Trophoblast cell (in vitro differentiated cells and primary cell): ENCODE measurements at regions not wholly inside any gene's neighbourhood (a gene's known extent, or its start where the extent isn't known, plus 50 kb on each side); places are given as distances from the start of the nearest gene placed in this dataset.

ENCODE experiments used
- DNase-seq, 2 donors: peaks; one replicate each; pipeline ENCODE4 v3.0.0-alpha.2; 2016
- H2AFZ ChIP-seq: 2 replicates; pipeline ENCODE4 v1.6.1; 2013; ENCODE audit warnings: low read length, moderate library complexity, mild to moderate bottlenecking; ENCODE audit not compliant: insufficient read depth, poor library complexity
- H2AK5ac ChIP-seq: 2 replicates; pipeline ENCODE4 v1.6.1; 2013; ENCODE audit warnings: mild to moderate bottlenecking, low read length
- H2BK120ac ChIP-seq: 2 replicates; pipeline ENCODE4 v1.6.1; 2013; ENCODE audit warnings: low read length, mild to moderate bottlenecking, moderate library complexity; ENCODE audit not compliant: insufficient read depth, poor library complexity
- H2BK12ac ChIP-seq: 2 replicates; pipeline ENCODE4 v1.6.1; 2013; ENCODE audit warnings: mild to moderate bottlenecking, low read length, moderate library complexity
- H2BK5ac ChIP-seq: 2 replicates; pipeline ENCODE4 v1.6.1; 2013; ENCODE audit warnings: low read length, low read depth, moderate library complexity, mild to moderate bottlenecking; ENCODE audit not compliant: poor library complexity
- H3K14ac ChIP-seq: 2 replicates; pipeline ENCODE4 v1.6.1; 2013; ENCODE audit warnings: mild to moderate bottlenecking, low read length
- H3K18ac ChIP-seq: 2 replicates; pipeline ENCODE4 v1.6.1; 2013; ENCODE audit warnings: mild to moderate bottlenecking, low read length
- H3K23ac ChIP-seq: 2 replicates; pipeline ENCODE4 v1.6.1; 2013; ENCODE audit warnings: low read length
- H3K27ac ChIP-seq: 2 replicates; pipeline ENCODE4 v1.5.1; 2013; ENCODE audit warnings: low read depth, mild to moderate bottlenecking, inconsistent platforms, low read length, moderate library complexity
- H3K27me3 ChIP-seq: 2 replicates; pipeline ENCODE4 v1.6.1; 2013; ENCODE audit warnings: inconsistent platforms, mild to moderate bottlenecking, low read length, moderate library complexity; ENCODE audit not compliant: insufficient read depth
- H3K36me3 ChIP-seq, 2 experiments: 1 replicate in 1 of 2; 2 replicates in 1 of 2; pipeline ENCODE4 v1.6.1; 2013; ENCODE audit warnings: low read length in 2 of 2, mild to moderate bottlenecking in 2 of 2, moderate library complexity in 1 of 2; ENCODE audit not compliant: insufficient read depth in 2 of 2, control insufficient read depth in 1 of 2
- H3K4ac ChIP-seq: 2 replicates; pipeline ENCODE4 v1.6.1; 2013; ENCODE audit warnings: low read depth, mild to moderate bottlenecking, low read length, moderate library complexity
- H3K4me1 ChIP-seq, 2 experiments: 1 replicate in 1 of 2; 2 replicates in 1 of 2; pipeline ENCODE4 v1.6.1; 2013; ENCODE audit warnings: low read length in 2 of 2, mild to moderate bottlenecking in 2 of 2, moderate library complexity in 1 of 2; ENCODE audit not compliant: insufficient read depth in 2 of 2, control insufficient read depth in 1 of 2
- H3K4me2 ChIP-seq: 2 replicates; pipeline ENCODE4 v1.6.1; 2013; ENCODE audit warnings: inconsistent platforms, mild to moderate bottlenecking, low read length, moderate library complexity
- H3K4me3 ChIP-seq: 2 replicates; pipeline ENCODE4 v1.5.1; 2013; ENCODE audit warnings: mild to moderate bottlenecking, low read depth, low read length, inconsistent platforms
- H3K79me1 ChIP-seq: one replicate; pipeline ENCODE4 v1.6.1; 2013; ENCODE audit warnings: low read length
- H3K79me2 ChIP-seq: 2 replicates; pipeline ENCODE4 v1.6.1; 2013; ENCODE audit warnings: low read length, mild to moderate bottlenecking; ENCODE audit not compliant: control insufficient read depth, insufficient read depth, poor library complexity
- H3K9ac ChIP-seq: 2 replicates; pipeline ENCODE4 v1.6.1; 2013; ENCODE audit warnings: mild to moderate bottlenecking, low read length
- H3K9me3 ChIP-seq: 2 replicates; pipeline ENCODE4 v1.6.1; 2013; ENCODE audit warnings: low read depth, mild to moderate bottlenecking, control low read depth, inconsistent platforms, low read length; ENCODE audit not compliant: insufficient read depth
- H4K12ac ChIP-seq: 2 replicates; pipeline ENCODE4 v1.6.1; 2013; ENCODE audit warnings: low read depth, mild to moderate bottlenecking, low read length, moderate library complexity
- H4K8ac ChIP-seq: 2 replicates; pipeline ENCODE4 v1.6.1; 2013; ENCODE audit warnings: low read depth, mild to moderate bottlenecking, low read length, moderate library complexity
- H4K91ac ChIP-seq: one replicate; pipeline ENCODE4 v1.6.1; 2013; ENCODE audit warnings: low read depth, mild to moderate bottlenecking, low read length, moderate library complexity
- WGBS: extraction: QIAGEN DNeasy Blood & Tissue Kit; methylation state at CpG from one replicate; pipeline ENCODE4 v1.1.7; 2013; ENCODE audit warnings: missing lambda C conversion rate; ENCODE audit not compliant: insufficient read length, insufficient coverage; ENCODE audit errors: extremely low coverage; 5-methylcytosine and 5-hydroxymethylcytosine counted together

GRCh38 chr10:108014902-108015177 is 850.3 kb upstream of the SORCS1 start:
- Histone ChIP-seq H2AK5ac (no peak overlapping the region), H3K36me3 (no peaks in the 10 kb centered on the region), H2BK12ac (no peak overlapping the region), H3K9me3 (no peaks in the 10 kb centered on the region), H3K9ac (no peak overlapping the region), H2BK5ac (no peak overlapping the region), H3K4me3 (no peak overlapping the region), H4K8ac (no peak overlapping the region), H3K27ac (no peak overlapping the region), H4K12ac (no peak overlapping the region), H3K14ac (no peak overlapping the region), H3K18ac (no peak overlapping the region), H3K23ac (no peak overlapping the region), H3K4me2 (no peak overlapping the region), H3K27me3 (no peaks in the 10 kb centered on the region), H3K79me1 (no peaks in the 10 kb centered on the region), H3K79me2 (no peaks in the 10 kb centered on the region), H2AFZ (no peak overlapping the region), H4K91ac (no peak overlapping the region), H3K4me1 (no peaks in the 10 kb centered on the region), H3K4ac (no peak overlapping the region), H2BK120ac (no peak overlapping the region)
- no CpG with 5 or more reads among the region's 1 CpG for WGBS
- no peak for DNase-seq

- H2BK5ac ChIP-seq: no peak overlapping the region
- no peak overlapping the region for H2BK120ac ChIP-seq
- no peaks in the 10 kb centered on the region for H3K36me3 ChIP-seq
- H3K27ac ChIP-seq: no peak overlapping the region
- H4K12ac ChIP-seq: no peak overlapping the region
- H2AFZ ChIP-seq: no peak overlapping the region
- DNase-seq: no peak
- H3K4me3 ChIP-seq: no peak overlapping the region
- no peaks in the 10 kb centered on the region for H3K4me1 ChIP-seq
- no peak overlapping the region for H3K18ac ChIP-seq
- H3K4me2 ChIP-seq: no peak overlapping the region
- no peak overlapping the region for H4K8ac ChIP-seq
- H3K4ac ChIP-seq: no peak overlapping the region
- H2BK12ac ChIP-seq: no peak overlapping the region
- H3K79me2 ChIP-seq: no peaks in the 10 kb centered on the region
- H2AK5ac ChIP-seq: no peak overlapping the region
- H3K9ac ChIP-seq: no peak overlapping the region
- H3K79me1 ChIP-seq: no peaks in the 10 kb centered on the region
- no peak overlapping the region for H3K23ac ChIP-seq
- H3K14ac ChIP-seq: no peak overlapping the region
- no peak overlapping the region for H4K91ac ChIP-seq
- WGBS: no CpG with 5 or more reads among the region's 4 CpGs
- H3K9me3 ChIP-seq: no peaks in the 10 kb centered on the region
- no peaks in the 10 kb centered on the region for H3K27me3 ChIP-seq
Observed at GRCh38 chr10:108014145-108014901, 849.8 kb upstream of the SORCS1 start.

DNA sequence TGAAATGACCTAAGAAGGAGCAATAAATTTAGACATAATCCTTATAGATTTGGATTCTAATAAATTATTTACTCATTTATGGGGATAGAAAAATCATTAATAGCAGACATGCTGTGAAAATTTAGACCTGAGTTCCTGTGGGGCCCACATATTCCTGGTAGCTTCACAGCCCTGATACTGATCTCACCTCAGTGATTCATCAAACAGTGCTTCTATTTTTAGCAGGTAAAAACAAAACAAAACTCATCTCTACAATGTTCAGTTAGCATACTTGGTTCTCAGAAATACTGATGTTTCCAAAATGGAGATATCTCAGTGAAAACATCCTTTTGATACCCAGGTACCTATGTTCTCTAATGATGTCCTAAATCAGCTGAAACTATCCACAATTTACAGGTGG is 841.1 kb upstream of the SORCS1 start:
- H2AFZ ChIP-seq: no peak overlapping the region
- no peak overlapping the region for H3K4ac ChIP-seq
- no peak overlapping the region for H2BK5ac ChIP-seq
- DNase-seq: no peak
- H3K4me3 ChIP-seq: no peak overlapping the region
- H4K91ac ChIP-seq: no peak overlapping the region
- H2BK12ac ChIP-seq: no peak overlapping the region
- no peaks in the 10 kb centered on the region for H3K36me3 ChIP-seq
- no peak overlapping the region for H3K27ac ChIP-seq
- H4K8ac ChIP-seq: no peak overlapping the region
- H3K4me2 ChIP-seq: no peak overlapping the region
- no peaks in the 10 kb centered on the region for H3K79me2 ChIP-seq
- no peak overlapping the region for H2BK120ac ChIP-seq
- H4K12ac ChIP-seq: no peak overlapping the region
- H3K18ac ChIP-seq: no peak overlapping the region
- H3K23ac ChIP-seq: no peak overlapping the region
- H3K4me1 ChIP-seq: no peaks in the 10 kb centered on the region
- H3K9ac ChIP-seq: no peak overlapping the region
- H3K14ac ChIP-seq: no peak overlapping the region
- H3K9me3 ChIP-seq: peaks cover 6% of the 10 kb centered on the region
- H3K79me1 ChIP-seq: no peaks in the 10 kb centered on the region
- no peaks in the 10 kb centered on the region for H3K27me3 ChIP-seq
- H2AK5ac ChIP-seq: no peak overlapping the region

GRCh38 chr10:108003576-108003975 is 839.1 kb upstream of the SORCS1 start:
- H2BK12ac ChIP-seq: no peak overlapping the region
- no peak overlapping the region for H4K12ac ChIP-seq
- no peak overlapping the region for H2BK120ac ChIP-seq
- H3K4ac ChIP-seq: no peak overlapping the region
- no peak overlapping the region for H3K4me2 ChIP-seq
- H3K79me2 ChIP-seq: no peaks in the 10 kb centered on the region
- no peak overlapping the region for H4K8ac ChIP-seq
- no peak overlapping the region for H3K9ac ChIP-seq
- H3K27me3 ChIP-seq: no peaks in the 10 kb centered on the region
- no peaks in the 10 kb centered on the region for H3K4me1 ChIP-seq
- no peak for DNase-seq
- H2BK5ac ChIP-seq: no peak overlapping the region
- H3K27ac ChIP-seq: no peak overlapping the region
- H3K79me1 ChIP-seq: no peaks in the 10 kb centered on the region
- H2AK5ac ChIP-seq: no peak overlapping the region
- no peak overlapping the region for H4K91ac ChIP-seq
- no peaks in the 10 kb centered on the region for H3K36me3 ChIP-seq
- H3K18ac ChIP-seq: no peak overlapping the region
- no peak overlapping the region for H3K4me3 ChIP-seq
- H3K14ac ChIP-seq: no peak overlapping the region
- H3K23ac ChIP-seq: no peak overlapping the region
- H3K9me3 ChIP-seq: peaks cover 6% of the 10 kb centered on the region
- H2AFZ ChIP-seq: no peak overlapping the region
